ENCODE measurements at regions not wholly inside any gene's neighbourhood (a gene's known extent, or its start where the extent isn't known, plus 50 kb on each side); places are given as distances from the start of the nearest gene placed in this dataset.
A peak's percentile ranks its signal among the peaks of the same experiment; 100 is the strongest.

- no peak for TF ChIP-seq CTCF (IDR thresholded peaks at IDR 0.05)
- TF ChIP-seq POLR2A (IDR thresholded peaks at IDR 0.05), result no peak
- TF ChIP-seq POLR2AphosphoS5 (IDR thresholded peaks at IDR 0.05), result no peak
- TF ChIP-seq EP300 (IDR thresholded peaks at IDR 0.05), result no peak
- ATAC-seq (ENCODE audit: low FRiP score in 2 of 2) (no peak), DNase-seq (no peak)
- H3K27ac ChIP-seq, result no peak overlapping the region
- WGBS, 2 donors, result 92 to 100% methylated on average over 1 of the region's 1 CpG
- peaks cover 3 to 12% (median 8%) of the 10 kb centered on the region in 4 donors for H3K4me1 ChIP-seq
- H3K9me3 ChIP-seq, result no peaks in the 10 kb centered on the region
- H3K27me3 ChIP-seq, result no peaks in the 10 kb centered on the region
- H3K36me3 ChIP-seq, result no peaks in the 10 kb centered on the region
- no peak overlapping the region for H3K4me3 ChIP-seq
These were observed 264.3 kb downstream of the RPS24 start for GRCh38 chr10:78297997-78298396.

DNA sequence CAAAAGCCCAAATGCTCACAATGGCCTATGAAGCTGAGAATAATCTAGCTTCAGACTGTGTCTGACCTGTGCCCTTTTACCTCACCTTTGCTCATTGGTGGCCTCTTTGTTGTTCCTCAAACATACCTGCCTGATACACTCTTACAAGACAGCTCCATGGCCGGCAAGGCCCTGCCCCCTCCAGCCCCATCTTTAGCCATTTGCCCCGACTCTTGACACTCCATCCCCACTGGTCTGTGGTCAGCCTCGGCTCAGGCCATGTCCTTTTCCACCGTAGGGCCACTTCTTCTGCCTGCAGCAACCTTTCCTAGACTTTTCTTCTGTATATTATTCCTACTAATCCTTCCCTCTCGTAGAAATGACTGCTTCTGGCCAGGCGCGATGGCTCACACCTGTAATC lies 265.2 kb downstream of the RPS24 start:
- ATAC-seq (ENCODE audit: low FRiP score in 2 of 2) (no peak), DNase-seq (no peak)
- H3K36me3 ChIP-seq, result no peaks in the 10 kb centered on the region
- H3K4me1 ChIP-seq, result peaks cover 6 to 17% (median 8%) of the 10 kb centered on the region in 4 donors
- no peaks in the 10 kb centered on the region for H3K9me3 ChIP-seq
- H3K27ac ChIP-seq, result no peak overlapping the region
- no peaks in the 10 kb centered on the region for H3K27me3 ChIP-seq
- H3K4me3 ChIP-seq, result no peak overlapping the region
- TF ChIP-seq CTCF (IDR thresholded peaks at IDR 0.05) (no peak), EP300 (IDR thresholded peaks at IDR 0.05) (no peak), POLR2AphosphoS5 (IDR thresholded peaks at IDR 0.05) (no peak), POLR2A (IDR thresholded peaks at IDR 0.05) (no peak)
- 87 to 91% methylated on average over 7 of the region's 7 CpGs for WGBS, 2 donors

- DNase-seq, result peak in 1 of 2 donors; percentile 67
- H3K4me3 ChIP-seq, result no peak overlapping the region
- 65 to 71% methylated on average over 9 of the region's 9 CpGs for WGBS, 2 donors
- H3K27me3 ChIP-seq, result no peaks in the 10 kb centered on the region
- ATAC-seq (ENCODE audit: low FRiP score in 2 of 2), result peak in 1 of 2 donors; percentile 25
- peak overlapping the region; percentile 24 to 66 (median 56) for H3K27ac ChIP-seq
- H3K9me3 ChIP-seq, result no peaks in the 10 kb centered on the region
- no peak for TF ChIP-seq POLR2AphosphoS5 (IDR thresholded peaks at IDR 0.05)
- no peak for TF ChIP-seq EP300 (IDR thresholded peaks at IDR 0.05)
- TF ChIP-seq POLR2A (IDR thresholded peaks at IDR 0.05), result peak in 1 of 4 donors; percentile 49
- TF ChIP-seq CTCF (IDR thresholded peaks at IDR 0.05), result no peak
- no peaks in the 10 kb centered on the region for H3K36me3 ChIP-seq
- peaks cover 6 to 17% (median 8%) of the 10 kb centered on the region in 4 donors for H3K4me1 ChIP-seq
These were observed 266.3 kb downstream of the RPS24 start for GRCh38 chr10:78299851-78300468.

DNA sequence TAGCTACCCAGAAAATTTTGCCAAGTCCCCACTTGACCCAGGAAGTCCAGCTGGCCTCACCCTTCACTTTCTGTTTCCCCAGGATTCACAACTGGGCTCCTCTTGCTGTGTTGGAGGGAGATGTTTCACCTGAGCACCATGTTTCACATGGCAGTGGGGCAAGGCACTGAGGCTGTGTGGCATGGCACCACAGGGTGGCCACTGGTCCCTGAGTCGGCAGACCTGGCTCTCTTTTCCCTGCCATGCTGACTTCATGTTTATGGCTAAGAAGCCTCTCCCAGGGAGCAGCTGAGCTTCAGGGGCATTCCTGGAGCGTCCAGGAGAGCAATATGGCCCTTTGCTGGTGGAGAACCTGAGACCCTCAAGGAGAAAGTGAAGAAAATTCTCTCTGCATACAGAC lies 266.9 kb downstream of the RPS24 start:
- 100% methylated on average over 2 of the region's 2 CpGs for WGBS, 2 donors

More for the DNA sequence above, 266.9 kb downstream of the RPS24 start:
- no peak for DNase-seq
- peak overlapping the region in 1 of 4 donors; percentile 62 for H3K27ac ChIP-seq
- no peak for TF ChIP-seq POLR2A (IDR thresholded peaks at IDR 0.05)
- no peak for TF ChIP-seq CTCF (IDR thresholded peaks at IDR 0.05)
- no peak for TF ChIP-seq EP300 (IDR thresholded peaks at IDR 0.05)
- no peak for TF ChIP-seq POLR2AphosphoS5 (IDR thresholded peaks at IDR 0.05)
- H3K27me3 ChIP-seq, result no peaks in the 10 kb centered on the region
- peaks cover 6 to 17% (median 8%) of the 10 kb centered on the region in 4 donors for H3K4me1 ChIP-seq
- no peaks in the 10 kb centered on the region for H3K36me3 ChIP-seq
- no peaks in the 10 kb centered on the region for H3K9me3 ChIP-seq
- no peak overlapping the region for H3K4me3 ChIP-seq
- no peak for ATAC-seq (ENCODE audit: low FRiP score in 2 of 2)
